Osteoblast (primary cell): ENCODE measurements at regions not wholly inside any gene's neighbourhood (a gene's known extent, or its start where the extent isn't known, plus 50 kb on each side); places are given as distances from the start of the nearest gene placed in this dataset.

Source experiments
- DNase-seq: peaks from one replicate; pipeline ENCODE4 v3.0.0; 2011; ENCODE audit warnings: low spot score, mixed read lengths; ENCODE audit not compliant: insufficient read length; ENCODE audit errors: missing footprints
- H2AFZ ChIP-seq: 2 replicates; pipeline ENCODE4 v1.6.0; 2011; ENCODE audit warnings: mild to moderate bottlenecking, low read length
- H3K27ac ChIP-seq: 2 replicates; pipeline ENCODE4 v1.5.1; 2011; ENCODE audit warnings: mild to moderate bottlenecking, low read depth, low read length, moderate library complexity
- H3K27me3 ChIP-seq: 2 replicates; pipeline ENCODE4 v1.6.0; 2012; ENCODE audit warnings: mild to moderate bottlenecking, control low read depth, inconsistent platforms, low read length, moderate library complexity; ENCODE audit not compliant: insufficient read depth
- H3K36me3 ChIP-seq: 2 replicates; pipeline ENCODE4 v1.5.1; 2011; ENCODE audit warnings: mild to moderate bottlenecking, low read length, control low read depth, moderate library complexity; ENCODE audit not compliant: insufficient read depth
- H3K4me1 ChIP-seq: 2 replicates; pipeline ENCODE4 v1.5.1; 2011; ENCODE audit warnings: mild to moderate bottlenecking, low read length, control low read depth, moderate library complexity; ENCODE audit not compliant: insufficient read depth
- H3K4me2 ChIP-seq: 2 replicates; pipeline ENCODE4 v1.6.0; 2011; ENCODE audit warnings: mild to moderate bottlenecking, low read length; ENCODE audit not compliant: insufficient read depth
- H3K4me3 ChIP-seq: fragments of 200-600 bp; sonication (generic); 3 replicates; pipeline ENCODE4 v1.5.1; 2012; ENCODE audit warnings: mild to moderate bottlenecking, low read length, inconsistent platforms; ENCODE audit not compliant: insufficient read depth
- H3K79me2 ChIP-seq: 2 replicates; pipeline ENCODE4 v1.6.0; 2012; ENCODE audit warnings: mild to moderate bottlenecking, low read length, control low read depth, inconsistent platforms; ENCODE audit not compliant: insufficient read depth
- H3K9me3 ChIP-seq: 2 replicates; pipeline ENCODE4 v1.5.1; 2011; ENCODE audit warnings: low read depth, low read length, control low read depth
- H4K20me1 ChIP-seq: 2 replicates; pipeline ENCODE4 v1.6.0; 2012; ENCODE audit warnings: mild to moderate bottlenecking, low read length, control low read depth; ENCODE audit not compliant: insufficient read depth
- TF ChIP-seq, protein P1 (sequence below): IDR thresholded peaks from 2 replicates; pipeline ENCODE4 v1.5.1; 2011; ENCODE audit warnings: mild to moderate bottlenecking, low read depth, low read length, moderate library complexity; ENCODE audit errors: extremely low read depth

DNA sequence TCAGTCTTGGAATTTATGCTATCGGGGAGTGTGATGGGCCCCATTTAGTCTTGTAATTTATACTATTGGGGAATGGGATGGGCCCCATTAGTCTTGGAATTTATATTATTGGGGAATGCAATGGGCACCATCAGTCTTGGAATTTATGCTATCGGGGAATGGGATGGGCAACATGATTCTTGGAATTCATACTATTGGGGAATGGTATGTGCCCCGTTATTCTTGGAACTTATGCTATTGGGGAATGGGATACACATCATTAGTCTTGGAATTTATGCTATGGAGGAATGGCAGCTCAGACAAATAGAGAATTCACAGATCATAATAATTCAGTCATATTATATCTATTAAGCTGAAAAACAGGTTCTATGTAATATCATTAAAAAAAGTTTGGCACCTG lies 300.3 kb downstream of the SMOC2 start:
- H3K4me3 ChIP-seq: no peak overlapping the region
- TF ChIP-seq, protein P1, sequence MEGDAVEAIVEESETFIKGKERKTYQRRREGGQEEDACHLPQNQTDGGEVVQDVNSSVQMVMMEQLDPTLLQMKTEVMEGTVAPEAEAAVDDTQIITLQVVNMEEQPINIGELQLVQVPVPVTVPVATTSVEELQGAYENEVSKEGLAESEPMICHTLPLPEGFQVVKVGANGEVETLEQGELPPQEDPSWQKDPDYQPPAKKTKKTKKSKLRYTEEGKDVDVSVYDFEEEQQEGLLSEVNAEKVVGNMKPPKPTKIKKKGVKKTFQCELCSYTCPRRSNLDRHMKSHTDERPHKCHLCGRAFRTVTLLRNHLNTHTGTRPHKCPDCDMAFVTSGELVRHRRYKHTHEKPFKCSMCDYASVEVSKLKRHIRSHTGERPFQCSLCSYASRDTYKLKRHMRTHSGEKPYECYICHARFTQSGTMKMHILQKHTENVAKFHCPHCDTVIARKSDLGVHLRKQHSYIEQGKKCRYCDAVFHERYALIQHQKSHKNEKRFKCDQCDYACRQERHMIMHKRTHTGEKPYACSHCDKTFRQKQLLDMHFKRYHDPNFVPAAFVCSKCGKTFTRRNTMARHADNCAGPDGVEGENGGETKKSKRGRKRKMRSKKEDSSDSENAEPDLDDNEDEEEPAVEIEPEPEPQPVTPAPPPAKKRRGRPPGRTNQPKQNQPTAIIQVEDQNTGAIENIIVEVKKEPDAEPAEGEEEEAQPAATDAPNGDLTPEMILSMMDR: no peak
- no peak for DNase-seq

DNA sequence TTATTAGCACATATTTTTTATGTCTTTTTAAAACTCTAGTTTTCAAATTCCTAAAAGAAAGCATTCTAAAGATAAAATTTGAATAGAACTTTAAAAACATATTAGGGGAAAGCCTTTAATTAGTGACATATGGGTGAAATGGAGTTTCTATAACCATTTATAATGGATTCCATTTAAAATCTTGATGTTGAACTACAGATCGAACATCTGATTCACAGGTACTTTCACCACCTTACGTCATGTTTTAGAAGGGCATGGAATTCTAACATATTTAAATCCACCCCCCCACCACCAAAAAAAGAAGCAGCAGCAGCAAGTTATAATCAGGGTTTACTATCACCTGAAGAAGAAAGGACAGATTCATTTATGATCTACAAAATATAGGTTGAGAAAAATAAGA lies 298.4 kb downstream of the SMOC2 start:
- no peak overlapping the region for H2AFZ ChIP-seq
- H4K20me1 ChIP-seq: no peaks in the 10 kb centered on the region
- no peaks in the 10 kb centered on the region for H3K27me3 ChIP-seq
- H3K4me1 ChIP-seq: no peaks in the 10 kb centered on the region
- H3K4me3 ChIP-seq: no peak overlapping the region
- H3K9me3 ChIP-seq: no peaks in the 10 kb centered on the region
- TF ChIP-seq, protein P1: no peak
- H3K79me2 ChIP-seq: no peaks in the 10 kb centered on the region
- no peak overlapping the region for H3K4me2 ChIP-seq
- H3K36me3 ChIP-seq: no peaks in the 10 kb centered on the region
- no peak for DNase-seq
- H3K27ac ChIP-seq: no peak overlapping the region

More for the DNA sequence above, 300.3 kb downstream of the SMOC2 start:
- Histone ChIP-seq H3K9me3 (peaks cover 3% of the 10 kb centered on the region), H3K27me3 (no peaks in the 10 kb centered on the region), H3K36me3 (no peaks in the 10 kb centered on the region), H4K20me1 (no peaks in the 10 kb centered on the region), H3K4me1 (no peaks in the 10 kb centered on the region), H2AFZ (no peak overlapping the region), H3K27ac (no peak overlapping the region), H3K4me2 (no peak overlapping the region), H3K79me2 (no peaks in the 10 kb centered on the region)

DNA sequence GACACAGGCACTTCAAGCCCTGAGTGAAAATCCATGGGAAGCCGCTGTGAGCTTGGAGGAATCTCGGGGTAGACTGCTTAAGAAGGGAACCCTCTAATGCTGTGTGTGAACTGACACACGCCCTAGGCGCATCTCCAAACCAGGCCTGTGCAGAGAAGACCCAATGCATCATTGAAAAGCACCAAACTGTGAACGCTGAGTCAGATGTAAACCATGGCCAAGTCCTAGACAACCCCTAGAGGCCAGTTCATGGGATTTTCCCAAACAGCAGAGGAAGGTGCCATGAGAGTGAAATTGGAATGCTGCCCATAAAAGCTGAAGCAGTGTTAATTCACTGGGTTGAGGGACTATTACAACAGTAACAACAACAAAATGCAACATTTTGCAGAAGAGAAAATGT lies 296.5 kb downstream of the SMOC2 start:
- Histone ChIP-seq H3K4me1 (no peaks in the 10 kb centered on the region), H3K4me2 (no peak overlapping the region), H3K36me3 (no peaks in the 10 kb centered on the region), H4K20me1 (no peaks in the 10 kb centered on the region), H3K27ac (no peak overlapping the region), H3K9me3 (no peaks in the 10 kb centered on the region), H3K79me2 (no peaks in the 10 kb centered on the region), H3K27me3 (no peaks in the 10 kb centered on the region), H3K4me3 (no peak overlapping the region), H2AFZ (no peak overlapping the region)
- TF ChIP-seq, protein P1: no peak
- DNase-seq: no peak

DNA sequence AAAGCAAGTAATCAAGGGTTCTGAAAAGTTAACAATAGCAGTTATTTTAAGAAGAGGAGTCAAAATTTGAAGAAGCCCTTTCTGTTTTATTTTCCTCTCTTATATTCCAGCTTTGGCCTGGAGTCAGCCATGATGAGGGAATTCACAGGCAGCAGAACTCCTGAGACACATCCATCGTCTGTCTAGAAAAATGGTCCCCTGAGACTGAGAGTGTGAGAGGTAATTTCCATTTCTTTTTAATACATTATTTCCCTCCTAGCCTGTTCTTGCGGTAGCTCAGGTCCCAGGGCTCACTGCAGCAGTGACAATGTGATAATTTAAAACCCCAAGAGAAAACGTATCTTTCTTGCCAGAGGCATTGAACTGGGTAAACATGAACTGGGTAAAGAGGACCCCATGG lies 296.0 kb downstream of the SMOC2 start:
- TF ChIP-seq, protein P1: no peak
- H3K27me3 ChIP-seq: no peaks in the 10 kb centered on the region
- H3K9me3 ChIP-seq: no peaks in the 10 kb centered on the region
- H3K4me2 ChIP-seq: no peak overlapping the region
- H3K4me3 ChIP-seq: no peak overlapping the region
- H3K27ac ChIP-seq: no peak overlapping the region
- no peaks in the 10 kb centered on the region for H4K20me1 ChIP-seq
- no peaks in the 10 kb centered on the region for H3K4me1 ChIP-seq
- no peak overlapping the region for H2AFZ ChIP-seq
- no peaks in the 10 kb centered on the region for H3K79me2 ChIP-seq
- no peak for DNase-seq
- H3K36me3 ChIP-seq: no peaks in the 10 kb centered on the region
